HG02885 (cell line): ENCODE measurements at regions not wholly inside any gene's neighbourhood (a gene's known extent, or its start where the extent isn't known, plus 50 kb on each side); places are given as distances from the start of the nearest gene placed in this dataset.

ENCODE experiments used
- ATAC-seq: cut with Tn5 transposase; IDR thresholded peaks from one replicate; pipeline ENCODE4 v1.9.1; 2021; ENCODE audit warnings: mild to moderate bottlenecking; ENCODE audit not compliant: unreplicated experiment, poor library complexity

DNA sequence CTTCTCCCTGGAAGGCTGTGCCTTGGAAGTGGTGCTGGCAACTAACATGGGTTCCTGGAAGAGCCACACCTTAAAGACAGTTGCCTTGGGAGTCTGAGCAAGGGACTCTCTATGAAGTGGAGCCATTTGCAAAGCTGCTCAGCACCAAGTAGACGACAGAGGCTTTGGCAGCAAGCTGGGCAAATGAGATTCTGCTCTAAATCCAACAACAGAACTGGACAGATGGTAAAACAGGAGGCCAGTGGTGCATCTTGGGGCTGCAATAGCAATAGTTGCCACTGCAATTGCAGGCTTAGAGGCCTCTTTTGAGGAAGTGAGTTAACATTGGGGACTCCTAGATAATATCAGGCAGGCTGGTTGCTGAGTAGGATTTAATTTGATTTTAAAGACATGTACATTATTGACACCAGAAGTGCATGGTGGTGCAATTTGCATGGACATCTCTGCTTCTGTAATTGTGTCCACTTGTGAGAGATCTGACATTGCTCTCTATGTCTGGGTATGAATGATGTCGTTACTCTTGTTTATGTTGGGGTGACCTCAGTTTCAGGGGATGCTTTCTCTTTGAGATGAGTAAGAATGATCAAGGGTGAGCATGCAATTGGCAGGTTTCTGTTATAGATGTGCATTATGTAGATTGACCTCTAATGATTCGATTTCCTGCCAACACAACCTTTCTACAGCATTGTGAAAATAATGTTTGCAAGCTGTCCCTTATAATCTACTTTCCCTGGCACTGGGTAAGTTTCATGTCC, 568.3 kb upstream of the MEX3C start:
- ATAC-seq: no peak

DNA sequence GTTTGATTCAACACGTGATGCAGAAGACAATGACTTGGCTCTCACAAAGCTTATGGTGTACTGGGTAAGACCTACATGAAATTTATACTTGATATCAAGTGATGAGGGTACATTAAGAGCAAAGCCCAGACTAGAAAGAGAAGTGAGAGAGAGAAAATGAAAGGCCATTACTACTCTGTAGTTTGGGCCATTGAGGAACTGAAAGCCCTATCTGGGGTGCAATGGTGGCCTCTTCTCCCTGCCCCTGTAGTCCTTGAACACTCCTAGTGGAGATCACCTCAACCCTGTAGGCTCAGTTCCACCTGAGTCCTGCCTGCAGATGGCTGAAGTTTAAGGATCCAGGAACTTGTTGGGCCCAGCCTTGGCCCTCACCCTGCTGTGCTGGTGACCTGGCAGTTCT, 569.8 kb upstream of the MEX3C start:
- ATAC-seq: no peak

DNA sequence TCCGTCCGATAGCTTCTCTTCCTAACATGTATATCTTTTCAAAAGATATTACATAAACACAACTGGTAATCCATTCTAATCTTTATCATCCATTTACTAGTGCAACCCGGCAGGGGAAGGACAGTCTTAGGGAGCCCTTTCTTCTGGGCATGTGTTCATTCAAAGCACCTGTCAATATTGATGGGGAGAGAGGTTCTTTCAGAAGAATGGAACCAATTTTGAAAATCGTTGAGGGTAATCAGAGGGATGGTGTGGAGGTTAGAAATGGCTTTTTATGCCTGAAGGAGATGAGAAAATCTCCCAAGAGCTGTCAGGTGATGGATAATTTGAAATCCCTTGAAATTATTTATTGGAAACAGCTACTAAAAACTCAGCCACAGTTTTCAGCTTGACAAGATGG, 561.9 kb upstream of the DCC start:
- ATAC-seq: no peak

DNA sequence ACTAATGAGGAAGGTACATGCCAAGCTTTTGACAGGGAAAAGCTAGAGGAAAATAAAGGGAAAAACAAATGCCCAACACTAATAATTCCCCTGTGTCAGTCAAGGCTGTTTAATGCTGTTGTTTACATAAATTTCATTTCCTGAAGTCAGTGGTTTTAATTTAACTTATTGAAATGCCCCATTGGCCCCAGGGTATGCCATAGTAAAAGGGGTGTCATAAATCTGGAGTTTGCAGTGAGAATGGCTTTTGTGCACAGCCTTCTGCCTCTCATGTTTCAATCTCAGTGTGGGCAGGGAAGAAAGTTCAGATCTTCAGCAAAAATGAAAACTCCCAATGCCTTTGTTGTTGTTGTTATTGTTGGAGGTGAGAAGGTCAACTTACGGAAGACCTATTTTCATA, 550.1 kb upstream of the DCC start:
- ATAC-seq: no peak

DNA sequence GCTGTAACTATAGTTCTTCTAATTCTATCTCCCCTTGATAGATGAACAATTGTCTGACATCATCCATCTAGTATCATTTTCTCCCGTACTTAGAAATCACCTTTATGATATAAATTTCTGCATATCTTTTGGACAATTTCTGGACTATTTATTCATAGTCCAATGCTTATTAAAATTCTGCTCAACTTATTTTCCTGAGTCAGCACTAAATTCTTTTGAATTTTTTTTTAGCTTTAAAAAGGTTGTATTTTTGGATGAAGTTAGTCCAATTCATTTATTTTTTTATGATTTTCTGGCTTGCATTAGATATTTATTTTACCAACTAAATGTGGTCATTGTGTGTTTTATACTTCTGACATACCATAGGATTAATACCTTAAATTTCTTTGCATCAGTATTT, 538.5 kb upstream of the DCC start:
- ATAC-seq: no peak

DNA sequence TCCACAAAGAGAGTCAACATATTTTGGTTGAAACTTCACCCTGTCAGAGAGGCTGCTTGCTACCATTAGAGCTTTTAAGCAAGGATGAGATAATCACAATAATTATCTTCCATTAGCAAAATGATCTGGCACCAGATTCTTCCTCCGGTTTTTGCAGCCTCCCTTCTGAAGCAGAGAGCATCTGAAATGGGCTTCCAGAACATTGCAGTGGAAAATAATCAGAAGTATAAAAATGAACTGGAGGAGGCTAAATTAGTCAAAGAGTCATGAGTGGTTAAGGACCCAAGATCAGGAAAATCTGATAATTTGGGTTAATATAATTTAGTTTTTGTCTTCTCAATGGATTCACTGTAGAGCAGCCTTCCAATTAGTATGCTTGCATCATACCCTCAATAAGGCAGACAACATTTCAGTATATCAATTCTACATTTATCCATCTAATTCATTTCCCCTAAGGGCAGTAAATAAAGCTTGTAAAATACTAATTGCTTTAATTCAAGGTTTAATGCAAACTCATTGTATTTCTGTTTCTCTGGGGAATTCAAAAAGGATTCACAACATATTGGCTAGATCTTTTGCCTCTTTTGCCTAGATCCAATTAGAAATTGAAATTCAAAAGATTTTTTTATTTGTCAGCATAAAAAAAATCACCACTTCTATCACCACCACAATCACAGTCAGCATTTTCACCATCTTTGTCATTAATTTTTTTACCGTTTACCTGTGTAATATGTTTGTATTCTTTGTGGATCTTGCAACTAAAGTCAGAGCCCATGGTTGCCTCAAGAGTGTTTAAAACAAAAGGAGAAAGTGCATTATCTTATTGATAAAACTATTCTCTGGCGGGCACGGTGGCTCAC, 537.2 kb upstream of the DCC start:
- ATAC-seq: no peak

DNA sequence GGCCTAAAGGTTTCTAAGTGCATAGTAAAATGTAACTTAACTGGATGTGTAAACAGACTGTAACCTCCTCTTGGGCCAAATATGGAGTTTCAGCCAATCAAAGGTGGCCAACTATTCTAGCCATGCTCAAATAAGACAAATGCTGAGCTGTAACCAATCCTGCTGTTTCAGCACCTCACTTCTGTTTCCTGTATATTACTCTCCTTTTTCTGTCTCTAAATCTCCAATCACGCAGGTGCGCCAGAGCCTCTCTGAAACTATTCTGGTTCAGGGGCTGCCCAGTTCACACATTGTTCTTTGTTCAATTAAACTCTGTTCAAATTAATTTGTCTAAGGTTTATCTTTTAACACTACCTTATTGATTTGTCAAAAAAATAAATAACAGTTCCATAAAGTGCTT, 532.7 kb upstream of the DCC start:
- no peak for ATAC-seq

DNA sequence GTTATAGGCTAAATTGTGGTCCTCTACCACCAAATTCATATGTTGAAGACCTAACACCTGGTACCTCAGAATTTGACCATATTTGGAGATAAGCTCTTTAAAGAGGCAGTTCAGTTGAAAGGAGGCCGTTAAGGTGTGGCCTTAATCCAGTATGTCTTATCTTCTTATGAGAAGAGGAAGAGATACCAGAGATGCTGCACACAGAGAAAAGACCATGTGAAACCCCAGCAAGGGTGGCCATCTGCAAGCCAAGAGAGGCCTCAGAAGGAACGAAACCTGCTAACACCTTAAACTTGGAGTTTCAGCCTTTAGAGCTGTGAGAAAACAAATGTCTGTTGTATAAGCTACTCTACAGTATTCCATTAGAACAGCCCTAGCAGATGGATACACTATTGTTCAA, 528.1 kb upstream of the DCC start:
- no peak for ATAC-seq

DNA sequence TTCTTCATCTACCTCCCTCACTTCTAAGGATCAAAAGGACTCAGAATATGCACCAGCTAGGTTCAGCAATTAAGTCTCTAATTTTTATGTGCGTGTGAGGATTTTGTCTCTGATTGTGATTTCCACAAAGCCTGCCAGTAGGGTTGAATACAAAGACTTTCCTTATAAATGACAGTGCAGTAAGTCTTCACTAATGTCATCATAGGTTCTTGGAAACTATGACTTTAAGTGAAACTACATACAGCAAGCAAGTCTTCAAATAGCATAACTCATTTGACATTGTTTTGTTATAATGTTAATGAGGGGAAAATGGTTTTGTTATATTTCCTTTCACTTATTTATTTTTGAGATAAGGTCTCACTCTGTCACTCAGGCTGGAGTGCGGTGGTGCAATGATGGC, 526.3 kb upstream of the DCC start:
- ATAC-seq: no peak

DNA sequence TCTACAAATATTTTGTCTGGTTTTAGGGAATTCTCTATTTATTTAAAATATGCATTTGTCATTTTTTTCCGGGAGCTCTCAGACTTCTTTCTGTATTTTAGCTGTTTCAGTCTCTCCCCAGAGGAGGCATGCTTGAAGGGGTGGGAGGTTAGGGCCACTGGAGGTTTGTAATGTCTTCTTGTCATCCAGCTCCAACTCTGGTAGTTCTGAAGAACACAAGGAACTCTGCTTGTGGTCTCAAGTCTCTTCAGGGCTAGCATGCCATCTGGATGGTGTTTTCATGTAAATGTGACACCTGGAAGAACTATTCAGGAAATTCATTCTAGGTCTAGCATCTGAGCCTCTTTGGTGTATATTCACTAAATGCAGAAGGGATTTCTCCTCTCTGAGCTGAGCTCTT, 518.4 kb upstream of the DCC start:
- ATAC-seq: no peak

DNA sequence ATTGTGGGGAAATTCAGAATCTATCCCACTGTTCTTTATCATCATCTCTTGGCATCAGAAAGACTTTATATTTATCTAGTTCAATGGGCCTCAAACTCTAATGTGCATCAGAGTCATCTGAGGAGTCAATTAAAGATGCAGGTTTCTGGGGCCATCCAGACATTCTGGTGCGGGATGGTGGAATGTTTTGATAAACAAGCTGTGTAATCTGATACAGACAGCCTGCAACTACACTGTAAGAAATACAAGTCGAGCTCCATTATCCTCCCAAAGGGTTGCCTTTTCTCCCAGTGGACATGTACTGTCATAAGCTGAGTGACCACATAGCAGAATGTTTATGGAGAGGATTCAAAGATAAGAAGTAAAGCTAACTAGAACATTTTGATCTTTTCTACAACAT, 515.3 kb upstream of the DCC start:
- no peak for ATAC-seq

DNA sequence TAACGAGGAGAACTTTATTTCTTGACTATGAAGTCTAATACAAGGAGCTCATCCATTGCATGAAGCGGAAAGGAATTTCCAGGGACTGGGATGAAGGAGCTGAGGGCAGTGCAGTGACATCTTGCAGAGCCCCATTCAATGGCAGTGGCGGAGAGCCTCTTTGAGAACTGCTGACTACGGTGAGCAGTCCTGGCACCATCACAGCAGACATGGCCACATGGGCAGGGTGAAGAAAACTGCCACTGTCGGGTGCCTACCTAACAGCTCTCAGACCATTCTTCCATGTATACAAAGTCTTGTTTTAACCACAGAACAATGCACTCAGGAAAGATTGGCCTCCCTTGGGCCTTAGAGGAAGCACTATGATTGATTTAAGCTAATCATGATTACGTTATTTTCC, 506.1 kb upstream of the DCC start:
- ATAC-seq: no peak

DNA sequence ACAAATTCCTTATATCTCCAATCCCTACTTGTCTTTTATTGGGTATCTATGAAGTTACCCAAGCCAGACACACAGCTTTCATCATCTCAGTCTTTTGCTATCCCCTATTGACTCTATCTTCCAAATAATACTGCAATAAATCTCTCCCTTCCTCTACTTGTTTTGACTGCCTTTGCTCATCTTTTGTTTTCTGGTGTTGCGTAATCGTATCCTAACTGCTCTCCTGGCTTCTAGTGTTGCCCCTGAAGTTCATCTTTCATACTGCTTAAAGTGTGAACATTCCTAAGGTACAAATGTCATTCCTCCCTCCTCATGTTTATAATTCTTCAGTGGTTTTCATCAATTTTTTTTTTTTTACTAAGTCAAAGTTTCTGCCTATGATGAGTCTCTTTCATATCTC, 491.3 kb upstream of the DCC start:
- ATAC-seq: no peak

DNA sequence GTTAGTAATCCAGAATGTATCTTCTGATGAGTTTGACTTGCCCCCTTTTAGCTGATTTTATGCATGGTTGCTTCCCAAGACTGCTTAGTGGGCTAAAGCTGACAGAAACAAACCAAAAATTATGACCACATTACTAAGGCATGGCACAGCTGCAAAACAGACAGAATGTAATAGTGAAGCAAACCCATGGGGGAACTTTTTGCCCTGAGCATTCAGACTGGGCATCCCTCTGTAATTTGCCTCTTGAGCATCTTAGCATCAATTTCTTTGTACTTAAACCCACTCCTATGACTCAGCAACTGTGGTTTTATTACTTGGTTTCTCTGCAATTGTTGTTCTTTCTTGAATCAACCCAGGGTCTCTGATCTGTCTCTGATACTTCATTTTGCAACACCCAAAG, 487.3 kb upstream of the DCC start:
- no peak for ATAC-seq

DNA sequence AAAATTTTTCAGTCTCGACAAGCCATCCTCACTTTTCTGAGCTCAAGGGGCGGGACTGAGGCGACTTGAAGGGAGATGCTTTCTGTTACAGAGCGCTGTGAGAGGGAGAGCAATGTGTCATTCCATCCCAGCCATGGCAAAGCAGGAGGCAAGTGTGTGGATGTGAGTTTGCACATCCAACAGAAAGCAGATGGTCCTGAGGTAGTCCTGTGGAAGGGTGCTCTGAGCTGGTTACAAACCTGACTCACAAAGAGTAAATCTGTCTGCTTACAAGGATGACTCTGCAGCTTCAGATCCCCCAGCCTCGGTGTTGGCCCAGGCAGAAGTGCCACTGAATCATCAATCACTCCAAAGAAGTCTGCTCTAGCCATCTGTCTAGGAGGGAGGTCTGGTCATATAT, 482.0 kb upstream of the DCC start:
- ATAC-seq: no peak

DNA sequence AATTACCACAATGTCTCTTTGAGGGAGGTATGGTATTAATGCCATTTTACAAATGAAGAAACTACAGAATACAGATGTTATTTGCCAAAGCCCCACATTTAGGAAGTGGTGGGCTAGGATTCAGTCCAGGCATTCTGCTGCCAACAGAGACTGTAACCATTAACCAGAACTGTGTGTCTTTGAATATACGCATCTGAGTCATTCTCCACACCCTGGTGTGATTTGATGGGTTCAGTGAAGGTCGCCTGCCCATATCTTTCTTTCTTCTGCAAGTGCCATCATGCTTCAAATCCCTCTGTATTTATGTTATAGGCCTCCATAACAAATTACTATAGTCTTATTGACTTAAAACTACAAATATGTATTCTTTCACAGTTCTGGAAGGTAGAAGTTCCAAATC, 479.0 kb upstream of the DCC start:
- no peak for ATAC-seq

DNA sequence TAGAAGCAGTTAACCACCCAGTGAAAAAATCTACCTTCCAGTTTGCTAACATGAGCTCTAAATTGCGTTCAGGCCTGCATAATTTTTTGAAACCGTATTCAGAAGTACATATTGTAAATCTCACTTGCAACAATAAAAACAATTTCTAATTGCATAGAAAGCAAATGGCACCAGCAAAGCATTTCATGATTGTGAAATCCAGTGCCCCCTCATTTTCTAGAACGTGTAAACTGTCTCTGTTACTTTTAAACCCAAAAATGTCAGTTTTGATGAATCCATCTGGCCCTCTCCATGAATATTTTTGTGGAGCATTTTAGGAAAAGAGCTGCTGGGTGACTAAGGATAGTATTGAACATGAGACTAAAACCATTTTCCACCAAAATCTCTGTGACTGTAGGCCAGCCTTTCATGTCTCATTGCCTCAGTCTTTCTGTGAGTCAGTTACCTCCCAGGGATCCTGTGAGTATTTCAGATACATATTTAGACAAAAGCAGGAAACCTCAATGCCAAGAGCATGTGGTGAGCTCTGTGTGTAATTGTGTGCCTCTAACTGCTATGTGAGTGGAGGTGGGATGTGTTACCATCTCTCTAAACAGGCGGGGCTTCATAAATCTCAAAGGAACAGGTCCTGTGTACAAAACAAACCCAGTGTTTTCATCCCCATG, 477.8 kb upstream of the DCC start:
- ATAC-seq: no peak

DNA sequence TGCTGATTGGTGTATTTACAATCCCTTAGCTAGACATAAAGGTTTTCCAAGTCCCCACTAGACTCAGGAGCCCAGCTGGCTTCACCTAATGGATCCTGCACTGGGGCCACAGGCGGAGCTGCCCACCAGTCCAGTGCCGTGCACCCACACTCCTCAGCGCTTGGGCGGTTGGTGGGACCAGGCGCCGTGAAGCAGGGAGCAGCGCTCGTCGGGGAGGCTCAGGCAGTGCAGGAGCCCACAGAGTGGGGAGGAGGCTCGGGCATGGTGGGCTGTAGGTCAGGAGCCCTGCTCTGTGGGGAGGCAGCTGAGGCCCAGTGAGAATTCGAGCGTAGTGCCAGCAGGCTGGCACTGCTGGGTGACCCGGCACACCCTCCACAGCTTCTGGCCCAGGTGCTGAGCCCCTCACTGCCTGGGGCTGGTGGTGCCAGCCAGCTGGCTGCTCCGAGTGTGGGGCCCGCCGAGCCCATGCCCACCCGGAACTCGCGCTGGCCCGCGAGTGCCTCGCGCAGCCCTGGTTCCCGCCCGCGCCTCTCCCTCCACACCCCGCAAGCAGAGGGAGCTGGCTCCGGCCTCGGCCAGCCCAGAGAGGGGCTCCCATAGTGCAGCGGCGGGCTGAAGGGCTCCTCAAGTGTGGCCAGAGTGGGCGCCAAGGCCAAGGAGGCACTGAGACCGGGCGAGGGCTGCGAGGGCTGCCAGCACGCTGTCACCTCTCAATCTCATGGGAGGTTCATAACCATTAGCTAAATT, 475.6 kb upstream of the DCC start:
- ATAC-seq: no peak

DNA sequence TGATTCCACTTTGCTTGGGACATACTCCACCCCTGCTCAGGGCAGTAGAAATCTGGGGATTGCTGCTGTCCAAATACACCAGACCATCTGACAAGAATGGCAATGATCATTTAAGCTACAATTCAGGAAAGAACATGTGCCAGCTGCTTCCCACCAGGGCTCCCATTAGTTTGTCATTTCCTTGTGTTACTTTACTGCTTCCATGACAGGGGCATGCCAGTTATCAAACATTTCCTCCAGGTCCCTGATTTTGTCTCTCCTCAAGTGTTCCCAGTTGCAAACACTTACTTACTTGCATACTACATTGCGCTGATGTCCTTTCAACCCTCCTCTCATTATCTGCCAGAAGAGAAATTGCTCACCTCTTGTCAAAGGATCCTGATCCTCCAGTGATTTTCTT, 474.5 kb upstream of the DCC start:
- ATAC-seq: no peak

DNA sequence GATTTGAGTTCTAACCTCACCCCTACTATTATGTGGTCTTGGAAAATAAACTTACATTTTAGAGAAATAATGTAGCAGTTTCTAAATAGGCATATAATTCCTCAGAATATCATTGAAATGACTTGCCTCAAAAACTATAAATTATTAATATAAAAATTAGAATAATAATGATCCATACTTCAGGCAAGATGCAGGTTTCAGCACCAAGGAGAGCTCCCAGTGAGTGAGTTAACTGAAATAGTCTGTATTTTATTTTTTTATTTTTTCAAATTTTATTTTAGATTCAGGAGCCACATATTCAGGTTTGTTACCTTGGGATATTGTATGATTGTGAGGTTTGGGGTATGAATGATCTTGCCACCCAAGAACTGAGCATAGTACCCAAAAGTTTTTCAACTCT, 472.2 kb upstream of the DCC start:
- no peak for ATAC-seq

DNA sequence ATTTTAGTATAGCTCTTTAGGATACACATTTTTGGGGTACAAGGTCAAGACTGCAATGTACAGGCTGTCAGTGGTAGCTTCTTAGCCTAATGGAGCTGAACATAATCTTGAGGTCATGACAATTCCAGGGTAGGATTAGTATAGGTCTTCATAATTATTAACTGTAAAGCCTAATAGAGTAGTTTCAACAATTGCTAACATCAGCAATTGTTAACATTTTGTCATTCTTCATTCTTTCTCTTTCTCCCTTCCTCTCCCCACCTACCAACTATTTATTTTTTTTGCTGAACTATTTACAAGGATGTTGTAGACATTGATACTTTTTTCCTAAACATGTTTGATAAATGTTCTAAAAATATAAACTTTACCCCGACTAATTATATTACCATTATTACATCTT, 461.3 kb upstream of the DCC start:
- no peak for ATAC-seq
